Inflammatory macrophage treated with lipopolysaccharide for 4 hours (primary cell): ENCODE measurements at regions not wholly inside any gene's neighbourhood (a gene's known extent, or its start where the extent isn't known, plus 50 kb on each side); places are given as distances from the start of the nearest gene placed in this dataset.

Experiments used
- DNase-seq: peaks from one replicate; pipeline ENCODE4 v3.0.0-alpha.2; 2020

- no peak for DNase-seq
Observed at GRCh38 chr4:175951794-175952193, 113.8 kb upstream of the WDR17 start.

- no peak for DNase-seq
Observed at GRCh38 chr4:175953116-175953515, 112.5 kb upstream of the WDR17 start.

DNA sequence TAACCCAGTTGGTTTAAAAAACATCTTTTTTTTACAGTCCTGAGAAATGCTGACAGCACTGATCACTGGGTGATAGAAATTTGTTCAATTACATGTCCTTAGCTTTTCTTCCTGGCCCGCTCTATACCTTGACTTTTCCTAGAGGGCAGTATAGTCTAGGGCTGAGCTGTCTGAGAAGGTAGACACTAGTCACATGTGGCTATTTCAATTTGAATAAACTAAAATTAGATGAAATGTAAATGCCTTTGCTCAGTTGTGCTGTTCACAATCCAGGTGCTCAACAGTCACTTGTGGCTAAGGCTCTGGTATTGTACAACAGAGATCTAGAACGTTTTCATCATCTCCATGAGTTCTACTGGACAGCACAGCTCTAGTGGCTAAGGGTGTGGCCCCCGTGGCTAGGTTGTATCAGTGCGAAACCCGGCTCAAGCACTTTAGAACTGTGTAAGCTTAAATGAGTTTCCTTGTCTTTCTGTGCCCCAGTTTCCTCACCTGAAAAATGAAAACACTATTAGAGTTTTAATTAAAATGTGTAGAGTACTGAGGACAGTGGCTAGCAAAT, 111.6 kb upstream of the WDR17 start:
- no peak for DNase-seq

DNA sequence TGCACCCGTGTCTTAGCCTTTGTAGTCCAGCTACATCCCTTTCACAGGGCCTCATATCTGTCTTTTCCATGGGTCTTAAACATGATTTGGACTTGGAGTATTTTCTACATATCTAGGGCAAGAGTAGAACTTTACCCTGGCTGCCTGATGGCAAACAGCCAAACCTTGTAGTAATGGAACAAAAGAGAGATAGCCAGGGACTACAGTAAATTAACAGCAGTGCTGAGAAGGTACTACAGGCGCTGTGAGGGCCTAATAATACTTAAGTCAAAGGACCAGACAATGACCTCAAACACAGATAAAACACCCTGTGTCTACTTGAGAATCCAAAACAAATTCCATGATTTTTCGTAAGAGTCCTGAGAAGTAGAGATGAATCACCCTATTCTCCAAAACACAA, 111.0 kb upstream of the WDR17 start:
- DNase-seq: no peak

GRCh38 chr4:175961604-175962003, 104.0 kb upstream of the WDR17 start:
- no peak for DNase-seq

DNA sequence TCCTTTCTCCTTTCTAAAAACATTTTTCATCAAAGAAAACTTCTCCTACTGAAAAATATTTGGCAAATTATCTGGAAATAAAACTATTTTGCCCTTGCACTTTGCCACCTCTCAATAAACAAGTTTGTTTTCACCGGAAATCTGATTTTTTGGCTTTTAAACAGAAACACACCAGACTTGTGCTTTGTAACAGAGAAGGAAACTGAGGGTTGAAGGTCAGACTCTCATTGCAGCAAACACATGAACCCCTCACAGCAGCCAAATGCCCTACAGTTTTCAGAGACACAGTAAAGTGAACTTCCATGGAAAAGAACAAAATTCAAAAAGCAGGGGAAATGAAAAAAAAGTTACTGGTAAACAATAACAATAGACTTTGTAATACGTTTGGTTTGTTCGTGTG, 95.6 kb upstream of the WDR17 start:
- DNase-seq: no peak

- DNase-seq: no peak
Observed at GRCh38 chr4:175970724-175971123, 94.9 kb upstream of the WDR17 start.

DNA sequence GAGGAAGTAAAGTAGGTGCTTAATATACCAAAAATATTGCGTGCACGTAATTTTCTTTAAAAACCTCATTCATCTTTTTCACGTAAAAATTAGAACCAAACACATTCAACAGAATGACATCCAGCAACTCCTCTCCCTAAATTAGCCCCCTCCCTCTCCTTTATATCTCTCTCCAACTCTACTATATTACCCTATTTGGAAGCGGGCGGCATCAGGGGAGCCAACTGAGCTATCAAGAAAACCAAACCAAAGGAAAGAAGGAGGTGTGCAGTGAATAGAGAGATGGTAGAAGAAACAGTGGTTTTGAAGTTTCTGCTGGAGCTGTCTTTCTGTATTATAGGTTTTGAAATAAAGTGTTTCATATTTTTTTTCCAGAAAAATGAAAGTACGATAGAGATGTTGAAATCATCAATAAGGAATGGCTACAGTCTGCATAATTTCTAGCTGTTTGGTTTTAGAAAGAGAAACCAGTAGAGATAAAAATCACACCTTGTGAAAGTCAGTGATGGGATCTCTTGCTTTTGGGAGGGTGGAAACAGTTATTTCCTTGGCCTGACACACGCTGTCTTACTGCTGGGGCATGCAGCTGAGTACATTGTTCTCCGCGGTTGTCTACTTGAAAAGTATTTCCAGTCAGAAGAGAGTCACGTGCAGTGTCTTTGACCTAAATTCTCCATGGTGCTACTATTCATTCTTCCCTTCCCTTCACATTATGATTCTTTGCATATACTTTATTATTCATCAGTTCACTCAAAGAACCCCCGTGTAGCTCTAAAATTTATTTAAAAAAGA, 94.1 kb upstream of the WDR17 start:
- no peak for DNase-seq

- no peak for DNase-seq
Observed at GRCh38 chr4:175973027-175973923, 92.4 kb upstream of the WDR17 start.

DNA sequence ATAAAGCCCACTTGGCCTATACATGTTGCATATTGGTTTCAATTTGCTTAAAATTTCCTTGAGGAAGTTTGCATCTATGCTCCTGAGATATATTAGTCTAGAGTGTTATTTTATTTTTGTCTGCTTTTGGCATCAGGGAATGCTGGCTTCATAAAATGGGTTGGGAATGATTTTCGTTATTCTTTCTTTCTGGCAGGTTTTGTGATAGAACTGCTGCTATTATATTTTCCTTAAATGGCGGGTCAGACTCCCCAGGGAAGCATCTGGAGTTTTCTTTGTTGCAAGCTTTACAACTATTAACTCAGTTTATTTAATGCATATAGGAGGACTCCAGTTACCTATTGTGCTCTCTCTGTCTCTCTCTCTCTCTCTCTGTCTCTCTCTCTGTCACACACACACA, 82.0 kb upstream of the WDR17 start:
- no peak for DNase-seq

- DNase-seq: no peak
Observed at GRCh38 chr4:175986668-175987067, 79.0 kb upstream of the WDR17 start.

GRCh38 chr4:175988511-175988910, 77.1 kb upstream of the WDR17 start:
- DNase-seq: no peak

- no peak for DNase-seq
Observed at GRCh38 chr4:175996206-175996605, 69.4 kb upstream of the WDR17 start.

DNA sequence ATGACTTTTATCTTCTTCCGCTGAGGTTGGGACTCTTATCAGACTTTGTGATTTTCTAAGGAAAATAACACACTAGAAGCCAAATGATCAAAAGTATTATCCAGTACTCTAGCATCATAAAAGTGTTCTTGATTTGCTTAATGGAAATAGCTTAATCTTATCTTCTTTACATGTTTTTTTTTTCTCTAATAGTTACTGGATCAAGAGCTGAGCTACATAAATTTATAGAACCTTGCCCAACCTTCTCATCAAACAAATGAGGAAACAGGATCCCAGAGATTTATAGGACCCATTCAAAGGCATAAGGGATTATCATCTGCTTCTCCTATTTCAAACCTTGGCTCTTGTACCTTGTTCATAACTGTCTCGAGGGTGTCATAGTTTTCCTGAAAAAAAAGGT, 68.3 kb upstream of the WDR17 start:
- DNase-seq: no peak

DNA sequence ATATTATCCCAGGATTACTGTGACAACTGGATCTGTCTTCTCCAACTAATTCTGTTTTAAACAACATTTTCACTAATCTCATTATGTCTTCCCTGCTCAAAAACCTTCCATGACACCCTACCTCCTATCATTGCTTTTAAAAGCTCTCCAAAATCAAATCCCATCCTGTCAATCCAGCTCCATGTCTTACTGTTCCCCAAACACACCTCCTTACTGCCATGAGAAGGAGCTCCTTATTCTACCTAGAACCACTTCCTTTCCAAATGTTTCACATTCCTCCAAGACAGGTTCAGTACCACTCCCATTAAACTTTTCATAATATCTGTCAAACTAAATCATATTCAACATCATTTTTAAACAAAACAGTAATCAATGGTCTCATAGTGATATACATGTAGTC, 66.9 kb upstream of the WDR17 start:
- DNase-seq: no peak

GRCh38 chr4:175999944-176000343, 65.7 kb upstream of the WDR17 start:
- no peak for DNase-seq

DNA sequence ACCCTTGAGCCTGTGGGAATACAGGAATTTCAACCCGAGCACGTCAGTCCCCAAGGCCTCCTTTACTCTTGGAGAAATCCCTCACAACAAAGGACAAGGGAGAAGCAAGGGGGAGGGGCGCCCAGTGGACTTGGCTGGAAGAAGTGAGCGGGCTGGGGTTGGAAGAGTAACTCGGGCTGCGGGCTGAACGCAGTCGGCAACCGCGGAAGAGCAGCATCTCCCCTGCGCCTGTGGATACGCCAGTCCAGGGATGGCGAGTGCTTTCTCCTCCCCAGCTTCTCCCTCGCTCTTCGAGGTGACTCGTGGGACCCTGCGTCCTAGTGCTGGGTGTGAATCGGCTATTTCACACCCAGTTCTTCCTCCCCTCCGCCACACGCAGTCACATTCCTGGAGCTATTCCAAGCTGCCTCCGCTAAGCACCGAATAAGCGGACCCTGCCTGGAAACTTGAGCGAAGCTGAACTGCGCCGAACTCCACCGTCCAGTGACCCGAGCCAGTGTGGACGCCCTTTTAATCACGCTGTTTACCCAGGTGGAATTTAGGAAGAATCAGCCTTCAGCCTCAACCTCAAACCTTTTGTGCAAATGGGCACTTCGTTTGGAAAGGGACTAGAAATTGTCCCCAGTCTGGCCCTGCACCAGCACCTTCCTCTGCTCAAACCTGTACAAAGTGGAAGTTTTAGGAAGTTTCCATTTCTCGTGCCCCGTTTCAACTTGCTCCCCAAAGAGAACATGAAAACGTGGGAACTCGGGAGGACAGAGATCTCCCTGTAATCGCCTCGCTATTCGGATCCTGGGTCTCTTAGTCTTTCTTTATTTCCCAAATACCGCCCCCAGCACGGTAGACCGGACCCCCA, 64.3 kb upstream of the WDR17 start:
- no peak for DNase-seq

DNA sequence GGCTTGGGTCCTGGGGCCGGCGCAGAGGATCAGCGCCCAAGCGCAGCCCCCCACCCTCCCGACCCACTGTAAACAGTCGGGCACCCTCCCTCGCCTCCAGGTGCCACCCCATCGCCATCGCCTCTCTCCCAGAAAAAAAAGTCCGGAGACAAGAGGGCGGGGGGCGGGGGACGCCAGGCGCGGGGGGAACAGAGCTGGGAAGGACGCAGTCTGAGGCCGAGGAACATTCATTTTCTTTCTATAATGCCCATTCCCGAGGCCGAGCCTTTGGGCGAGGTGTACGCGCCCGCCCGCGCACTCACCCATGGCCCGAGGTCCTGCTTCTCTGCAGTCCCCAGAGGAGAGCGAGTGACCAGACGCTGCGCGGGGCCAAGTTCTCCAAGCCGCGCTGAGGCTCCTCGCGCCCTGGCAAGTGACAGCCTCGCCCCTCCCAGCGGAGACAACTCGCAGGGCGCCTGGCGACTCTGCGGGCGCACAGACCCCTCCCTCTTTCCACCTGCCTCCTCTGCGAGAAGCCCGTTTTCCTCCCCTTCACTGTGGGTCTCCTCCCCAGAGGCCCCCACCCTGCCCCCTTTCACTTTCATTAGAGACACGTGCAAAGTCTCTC, 63.5 kb upstream of the WDR17 start:
- DNase-seq: peak; percentile 8

- DNase-seq: no peak
Observed at GRCh38 chr4:176005766-176006165, 59.9 kb upstream of the WDR17 start.

DNA sequence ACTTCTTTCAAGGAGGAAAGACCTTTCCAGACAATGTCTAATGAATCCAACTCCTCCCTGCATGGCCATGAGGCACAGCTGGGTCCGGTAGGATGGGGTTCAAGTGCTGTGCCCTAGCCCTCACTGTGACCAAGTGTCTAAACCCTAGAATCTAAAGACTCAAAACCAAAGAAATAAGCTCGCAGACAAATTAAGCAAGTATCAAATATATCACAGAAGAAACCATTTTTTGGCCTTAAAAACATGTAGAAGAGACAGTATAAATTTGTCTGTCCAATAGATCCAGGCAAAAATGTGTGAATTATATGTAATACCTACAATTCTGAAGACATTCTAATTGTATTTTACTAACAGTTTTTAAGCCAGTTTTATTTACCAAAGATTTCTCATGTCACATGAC, 56.4 kb upstream of the WDR17 start:
- DNase-seq: no peak

- DNase-seq: no peak
Observed at GRCh38 chr4:176011529-176011928, 54.1 kb upstream of the WDR17 start.

DNA sequence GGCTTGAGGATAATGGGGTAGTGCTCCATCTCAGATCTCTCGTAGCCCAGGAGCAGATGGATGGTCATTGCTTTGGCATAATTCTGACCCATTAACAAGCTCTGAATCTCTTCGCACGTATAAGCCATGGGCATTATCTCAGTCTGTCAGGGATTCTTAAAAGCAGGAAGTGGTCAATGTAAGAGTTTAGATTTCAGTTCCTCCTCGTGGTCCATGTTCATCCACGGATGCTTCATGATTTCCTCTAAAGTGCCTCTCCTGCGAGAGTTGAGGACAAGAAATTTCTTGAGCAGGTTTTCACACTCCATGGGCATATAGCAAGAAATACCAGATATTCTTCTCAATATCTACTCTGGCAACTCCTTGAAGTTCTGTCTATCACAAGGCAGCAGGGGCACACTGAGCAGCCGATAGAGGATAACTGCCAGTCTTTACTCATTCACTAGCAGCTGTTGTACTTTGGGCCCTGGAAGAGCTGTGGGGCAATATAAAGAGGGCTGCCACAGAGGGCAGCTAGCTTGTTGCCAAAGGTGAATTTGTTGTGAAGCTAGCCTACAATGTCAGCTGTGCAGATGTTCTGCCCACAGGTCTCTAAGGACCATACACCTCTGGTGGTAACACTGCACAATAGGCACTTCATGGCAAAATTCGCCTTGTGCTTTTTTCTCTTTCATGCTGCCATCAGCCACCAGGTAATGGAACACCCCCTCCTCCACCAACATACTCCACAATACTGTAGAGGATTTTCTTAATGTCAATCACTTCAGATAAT, 52.0 kb upstream of the WDR17 start:
- DNase-seq: peak; percentile 20
